Activated CD4-positive, alpha-beta T cell treated with anti-CD3 and anti-CD28 coated beads for 24 hours (primary cell): ENCODE measurements at regions not wholly inside any gene's neighbourhood (a gene's known extent, or its start where the extent isn't known, plus 50 kb on each side); places are given as distances from the start of the nearest gene placed in this dataset.

ENCODE experiments used
- DNase-seq, 2 donors: peaks; one replicate each; pipeline ENCODE4 v3.0.0-alpha.2; 2020; ENCODE audit warnings: low read depth in 2 of 2

DNA sequence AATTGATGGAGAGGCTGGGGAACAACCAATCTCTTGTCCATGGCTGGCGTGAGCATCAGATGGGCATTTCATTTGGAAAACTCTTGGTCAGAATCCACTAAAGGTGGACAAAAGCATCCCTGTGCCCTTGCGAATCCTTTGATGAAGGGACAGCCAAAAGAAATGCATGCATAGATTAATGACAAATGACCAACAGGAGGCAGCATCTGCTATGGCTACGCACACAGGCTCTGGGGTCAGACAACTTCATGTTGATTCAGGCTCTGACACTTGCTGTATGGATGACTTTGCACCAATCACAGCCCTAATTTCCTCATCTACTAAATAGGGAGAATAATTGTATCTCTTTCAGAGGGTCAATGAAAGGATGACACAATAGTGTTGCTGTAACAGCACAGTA is 117.5 kb downstream of the ASCL4 start:
- no peak for DNase-seq

DNA sequence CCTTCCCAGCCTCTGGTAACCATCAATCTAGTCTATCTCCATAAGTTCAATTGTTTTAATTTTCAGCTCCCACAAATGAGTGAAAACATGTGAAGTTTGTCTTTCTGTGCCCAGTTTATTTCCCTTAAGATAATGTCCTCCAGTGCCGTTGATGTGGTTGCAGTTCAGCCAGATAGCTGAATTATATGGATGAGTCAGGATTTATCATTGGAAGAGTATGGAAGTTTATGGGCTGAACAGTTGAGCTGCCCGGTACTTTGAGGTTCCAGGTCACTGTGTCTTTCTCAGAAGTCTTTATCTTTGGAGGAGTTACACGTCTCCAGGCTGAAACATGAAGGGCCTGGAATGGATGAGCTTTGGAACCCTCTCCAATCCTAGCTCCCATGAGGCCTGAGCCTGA is 120.1 kb downstream of the ASCL4 start:
- no peak for DNase-seq

DNA sequence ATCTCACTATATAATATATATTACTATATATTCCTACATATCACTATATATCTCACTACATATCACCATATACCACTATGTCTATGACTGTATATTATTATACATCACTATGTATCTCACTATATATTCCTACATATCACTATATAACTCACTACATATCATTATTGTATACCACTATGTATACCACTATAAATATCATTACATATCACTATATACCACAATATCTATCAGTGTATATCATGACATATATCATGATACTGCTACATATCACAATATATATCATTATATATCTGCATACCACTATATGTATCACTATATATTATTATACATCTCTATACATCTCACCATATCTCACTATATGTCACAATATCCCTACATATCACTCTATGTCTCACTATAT is 121.5 kb downstream of the ASCL4 start:
- no peak for DNase-seq

DNA sequence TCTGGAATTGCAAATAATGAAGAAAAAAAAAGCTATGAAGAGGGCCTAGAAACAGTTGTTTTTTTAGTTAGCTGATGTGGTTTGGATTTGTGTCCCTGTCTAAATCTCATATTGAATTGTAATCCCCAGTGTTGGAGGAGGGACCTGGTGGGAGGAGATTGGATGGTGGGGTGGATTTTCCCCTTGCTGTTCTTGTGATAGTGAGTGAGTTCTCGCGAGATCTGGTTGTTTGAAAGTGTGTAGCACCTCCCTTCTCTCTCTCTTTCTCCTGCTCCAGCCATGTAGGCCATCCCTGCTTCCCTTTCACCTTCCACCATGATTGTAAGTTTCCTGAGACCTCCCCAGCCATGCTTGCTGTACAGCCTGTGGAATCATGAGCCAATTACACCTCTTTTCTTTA is 126.1 kb downstream of the ASCL4 start:
- DNase-seq = no peak

DNA sequence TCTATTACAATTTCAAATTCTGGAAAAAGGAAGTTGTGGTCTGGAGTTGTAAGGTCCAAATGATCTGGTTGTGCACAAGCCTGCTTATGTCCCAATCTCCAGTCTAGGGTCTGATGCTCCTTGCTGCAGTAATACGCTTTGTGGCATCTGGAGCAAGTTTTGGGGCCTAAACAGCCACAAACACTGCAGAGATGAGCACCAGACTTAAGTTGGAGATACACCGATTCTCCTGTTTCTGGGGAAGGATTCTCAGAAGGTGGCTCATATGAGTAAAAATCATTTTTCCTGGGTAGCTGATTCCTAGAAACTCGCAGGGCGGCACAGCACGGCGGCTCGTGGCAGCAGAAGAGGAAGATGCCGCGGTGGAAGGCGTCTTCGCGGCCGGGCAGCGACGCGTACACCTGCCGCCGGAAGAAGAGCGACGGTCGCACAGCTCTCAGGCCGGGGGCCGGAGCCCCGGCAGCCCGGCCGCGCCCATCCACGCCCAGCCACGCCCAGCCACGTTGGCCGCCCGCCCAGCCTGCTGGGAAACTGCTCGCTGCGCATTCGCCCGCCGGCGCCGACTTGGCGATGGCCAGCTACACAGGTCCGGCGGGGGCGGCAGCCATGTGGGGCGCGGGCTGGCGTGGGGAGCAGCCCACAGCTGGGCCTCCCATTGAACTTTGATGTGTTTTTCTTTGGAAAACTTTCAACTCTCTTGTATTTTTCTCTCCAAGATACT is 129.0 kb downstream of the ASCL4 start:
- DNase-seq = peak in 1 of 2 donors; percentile 56

DNA sequence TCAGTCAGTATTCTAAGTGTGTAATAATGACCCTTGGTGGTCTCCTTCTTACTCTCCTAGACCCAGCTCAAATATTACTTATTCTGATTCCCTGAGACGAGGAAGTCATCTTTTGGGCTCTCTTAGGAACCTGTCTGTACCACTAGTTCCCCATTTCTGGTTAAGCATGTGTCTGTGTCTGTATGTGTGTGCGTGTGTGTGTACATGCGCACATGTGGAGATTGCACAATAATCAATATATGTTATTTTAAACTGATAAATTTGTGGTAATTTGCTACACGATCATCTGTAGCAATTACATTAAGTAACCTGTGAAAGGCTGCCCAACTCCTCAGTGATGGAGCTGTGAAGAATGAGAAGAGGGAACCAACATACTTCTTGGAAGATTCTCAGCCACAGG is 132.2 kb downstream of the ASCL4 start:
- no peak for DNase-seq

DNA sequence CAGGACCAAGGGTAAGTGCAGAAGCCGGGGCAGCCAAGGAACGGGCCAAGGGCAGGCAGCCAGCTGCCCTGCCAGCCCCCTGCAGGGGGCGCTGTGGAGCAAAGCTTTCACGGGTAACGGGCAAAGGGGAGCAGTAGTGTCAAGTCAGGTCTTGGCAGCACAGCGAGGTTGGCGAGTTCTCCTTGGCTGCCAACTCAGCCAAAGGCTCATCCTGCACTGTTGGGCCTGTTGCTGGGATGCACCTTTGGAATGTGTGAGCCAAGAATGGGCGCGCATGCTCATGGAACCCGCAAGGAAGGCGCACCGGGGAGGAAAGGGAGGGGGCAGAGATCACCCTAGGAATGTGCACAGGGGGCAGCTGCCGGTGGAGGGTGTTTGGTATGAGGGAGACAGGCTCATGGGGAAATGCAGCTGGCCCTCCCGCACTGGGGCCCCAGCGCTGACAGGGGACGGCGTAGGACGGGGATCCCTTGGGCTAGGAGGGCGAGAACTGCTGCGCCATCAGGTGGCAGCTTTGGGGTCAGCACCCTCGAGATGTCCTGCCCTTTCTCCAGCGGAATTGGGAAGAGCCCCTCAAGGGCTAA is 138.0 kb downstream of the ASCL4 start:
- peak; percentile 41 to 56 for DNase-seq

DNA sequence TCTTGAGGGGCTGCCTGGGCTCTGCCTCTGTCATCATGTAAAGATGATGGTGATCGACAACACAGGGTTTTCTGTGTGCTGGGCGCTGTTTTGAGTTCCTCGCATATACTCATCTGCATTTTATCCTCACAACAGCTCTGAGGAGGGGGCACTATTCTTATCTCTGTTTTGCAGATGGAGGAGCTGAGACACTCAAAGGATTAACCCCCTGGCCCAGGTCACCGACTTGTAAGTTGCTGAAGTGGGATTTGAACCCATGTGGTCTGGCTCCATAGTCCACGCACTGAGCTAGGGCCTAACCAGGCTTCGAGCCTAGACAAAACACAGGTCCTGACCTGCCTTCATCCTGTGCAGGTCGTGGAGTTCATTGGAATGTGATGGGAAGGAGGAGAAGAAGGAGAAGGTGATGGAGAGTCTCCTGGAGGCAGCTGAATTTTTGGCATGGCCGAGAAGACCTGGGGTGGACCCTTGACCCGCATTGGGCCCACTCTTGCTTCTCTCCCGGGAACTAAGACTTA is 140.0 kb downstream of the ASCL4 start:
- DNase-seq = no peak

DNA sequence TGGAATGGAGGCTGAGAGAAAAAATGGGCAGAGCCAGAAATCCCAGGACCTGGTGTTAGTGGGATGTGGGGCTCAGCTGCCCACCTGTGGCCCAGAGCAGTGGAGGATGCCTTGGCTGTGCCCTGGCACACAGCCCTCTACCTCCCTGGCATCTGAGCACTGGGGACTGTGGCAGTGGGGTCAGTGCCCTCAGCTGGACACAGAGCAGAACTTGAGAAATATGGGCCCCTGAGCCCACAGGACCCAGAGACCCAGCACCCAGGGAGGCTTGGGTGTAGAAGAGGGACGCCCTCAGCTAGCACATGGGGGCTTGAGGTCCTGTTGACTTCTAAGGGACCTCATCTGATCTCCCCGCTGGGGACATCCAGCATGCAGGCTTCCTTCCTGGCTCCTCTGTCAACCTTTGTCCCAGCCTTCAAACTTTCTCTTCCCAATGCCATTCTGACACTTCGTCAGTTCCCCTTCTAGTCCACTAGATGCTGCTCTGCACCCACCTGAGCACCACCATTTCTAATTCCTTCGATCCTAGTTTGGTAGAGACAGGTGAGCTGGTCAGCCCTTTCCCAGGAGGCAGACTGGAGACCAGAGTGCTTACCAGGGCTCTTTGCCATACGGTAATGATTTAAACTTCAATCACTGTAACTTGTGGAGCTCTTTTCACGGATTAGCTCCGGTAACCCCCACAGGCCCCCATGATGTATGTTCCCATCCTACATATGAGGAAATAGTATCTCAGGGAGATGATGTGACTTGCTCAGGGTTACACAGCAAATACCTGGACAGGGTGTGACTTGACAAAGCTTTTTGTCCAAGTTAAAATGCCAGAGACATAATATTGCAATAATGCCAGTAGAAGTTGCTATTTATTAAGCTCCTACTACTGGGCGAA is 143.7 kb downstream of the ASCL4 start:
- no peak for DNase-seq

DNA sequence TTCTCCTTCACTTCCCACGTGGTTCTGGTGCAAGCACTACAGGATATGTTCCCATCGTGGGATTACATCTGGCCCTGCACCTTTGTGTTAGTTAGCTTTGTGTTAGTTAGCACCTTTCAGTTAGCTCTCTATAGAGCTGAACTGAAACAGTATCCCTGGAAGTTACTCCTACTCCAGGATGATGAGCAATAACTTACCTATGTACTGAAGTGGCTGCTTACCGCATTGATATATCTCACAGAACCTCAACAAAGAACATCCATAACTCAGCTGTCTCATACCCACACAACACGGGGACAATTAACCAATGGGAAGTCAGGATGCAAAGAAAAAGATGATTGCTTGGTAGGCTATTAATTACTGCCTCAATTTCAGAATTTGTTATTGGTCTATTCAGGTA is 146.6 kb downstream of the ASCL4 start:
- no peak for DNase-seq

DNA sequence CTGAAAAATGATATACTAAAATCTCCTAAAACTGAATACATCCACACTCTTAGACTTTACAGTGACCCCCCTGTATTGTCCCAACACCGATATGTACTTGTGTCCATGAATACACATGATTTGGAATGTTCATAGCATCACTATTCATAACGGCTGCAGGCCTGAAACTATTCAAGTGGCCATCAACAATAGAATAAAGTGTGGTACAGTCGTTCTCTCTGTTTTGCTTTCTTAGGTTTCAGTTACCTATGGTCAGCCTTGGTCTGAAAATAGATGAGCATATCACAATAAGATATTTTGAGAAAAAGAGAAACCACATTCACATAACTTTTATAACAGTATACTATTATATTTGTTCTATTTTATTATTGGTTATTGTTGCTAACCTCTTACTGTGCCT is 150.6 kb downstream of the ASCL4 start:
- DNase-seq = no peak

DNA sequence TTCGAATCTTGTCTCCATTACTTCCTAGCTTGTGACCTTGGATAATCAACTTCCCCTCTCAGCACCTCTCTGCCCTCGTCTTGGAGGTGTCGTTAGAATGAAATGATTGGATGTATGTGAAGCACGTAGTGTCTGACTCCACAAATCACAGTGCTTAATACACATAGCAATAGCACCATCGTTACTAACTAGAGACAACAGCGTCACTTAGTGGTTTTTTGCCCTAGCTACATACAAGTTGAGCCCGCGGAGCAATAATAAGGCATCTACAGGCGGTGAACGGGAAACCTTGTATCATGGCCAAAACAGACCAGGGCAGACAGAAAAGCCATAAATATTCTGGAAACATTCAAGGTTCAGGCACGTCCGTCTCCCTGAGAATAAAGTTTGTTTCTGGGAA is 154.9 kb downstream of the ASCL4 start:
- DNase-seq = no peak

DNA sequence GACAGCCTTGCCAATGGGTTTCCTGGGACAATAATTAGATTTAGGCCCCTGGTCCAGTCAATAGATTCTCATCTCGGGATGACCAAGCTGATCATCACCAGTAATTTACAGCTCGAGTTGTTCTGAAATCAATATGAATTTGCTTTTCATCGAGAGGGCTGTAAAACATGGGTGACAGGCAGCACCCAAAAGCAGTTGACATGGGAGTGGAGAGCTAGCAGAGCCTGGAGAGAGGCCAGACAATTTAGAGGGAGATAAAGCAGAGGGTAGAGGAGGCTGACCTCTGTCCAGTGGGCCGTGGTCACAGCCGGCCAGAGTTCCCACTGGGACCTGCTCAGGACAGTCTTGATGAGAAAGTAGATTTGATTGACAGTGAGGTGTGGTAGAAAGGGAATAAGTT is 157.3 kb downstream of the ASCL4 start:
- DNase-seq = no peak

DNA sequence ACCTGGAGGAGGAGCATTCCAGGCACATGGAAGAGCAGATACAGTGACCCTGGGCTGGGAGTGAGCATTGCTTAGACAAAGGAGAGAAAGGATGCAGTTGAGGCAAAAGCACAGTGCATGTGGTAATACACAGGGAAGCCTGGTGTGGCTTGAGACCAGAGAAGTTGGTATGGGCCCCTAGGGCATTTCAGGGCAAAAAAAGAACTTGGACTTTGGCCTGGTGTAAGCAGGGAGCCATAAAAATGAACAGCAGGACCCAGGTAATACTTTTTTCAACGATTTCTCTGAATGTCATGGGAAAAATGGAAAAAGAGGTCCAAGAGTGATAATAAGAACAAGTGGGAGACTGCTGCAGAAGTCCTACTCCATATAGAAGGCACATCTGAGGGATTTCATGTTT is 163.9 kb downstream of the ASCL4 start:
- no peak for DNase-seq

DNA sequence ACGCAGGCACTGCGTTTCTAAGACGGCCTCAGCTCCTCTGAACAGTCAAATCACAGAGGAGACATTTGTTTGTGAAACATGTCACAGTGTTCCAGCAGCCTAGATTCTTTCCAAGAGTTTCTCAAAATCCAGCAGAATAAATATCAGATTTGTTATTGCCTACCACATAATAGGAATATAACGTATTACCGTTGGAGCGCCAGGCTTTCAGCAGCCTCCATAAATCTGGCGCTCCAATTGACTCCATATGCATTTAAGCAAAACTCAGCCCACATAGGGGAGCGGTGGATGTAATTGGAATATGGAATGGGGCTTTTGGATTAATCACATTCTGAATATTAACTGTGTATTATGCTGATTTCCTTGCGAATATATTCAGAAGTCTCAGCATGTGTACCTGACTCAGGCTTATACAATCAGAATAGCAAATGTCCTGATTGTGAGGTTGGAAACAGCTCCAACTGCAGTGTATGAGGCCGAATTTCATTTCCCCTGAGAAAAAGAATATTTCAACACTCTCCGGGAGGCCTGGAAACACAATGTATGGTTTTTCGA is 174.0 kb downstream of the ASCL4 start:
- DNase-seq = no peak

DNA sequence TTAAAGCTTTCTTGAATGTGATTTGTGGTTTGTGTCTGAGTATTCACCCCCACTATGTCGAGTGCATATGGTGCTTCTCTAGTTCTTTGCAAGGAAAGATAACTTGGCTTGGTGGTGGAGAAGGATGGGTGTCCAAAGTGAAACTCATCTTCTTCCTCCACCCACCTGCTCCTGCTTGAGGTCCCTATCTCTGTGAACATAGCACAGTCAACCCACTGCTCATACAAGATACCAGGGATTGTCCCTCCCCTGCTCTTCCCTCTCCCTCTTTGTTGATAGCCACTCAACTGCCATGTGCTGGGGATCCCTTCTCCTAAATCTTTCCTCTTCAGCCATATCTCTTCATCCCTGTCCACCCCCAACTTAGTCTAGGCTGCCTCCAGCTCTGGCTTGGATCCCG is 176.5 kb downstream of the ASCL4 start:
- DNase-seq = no peak

DNA sequence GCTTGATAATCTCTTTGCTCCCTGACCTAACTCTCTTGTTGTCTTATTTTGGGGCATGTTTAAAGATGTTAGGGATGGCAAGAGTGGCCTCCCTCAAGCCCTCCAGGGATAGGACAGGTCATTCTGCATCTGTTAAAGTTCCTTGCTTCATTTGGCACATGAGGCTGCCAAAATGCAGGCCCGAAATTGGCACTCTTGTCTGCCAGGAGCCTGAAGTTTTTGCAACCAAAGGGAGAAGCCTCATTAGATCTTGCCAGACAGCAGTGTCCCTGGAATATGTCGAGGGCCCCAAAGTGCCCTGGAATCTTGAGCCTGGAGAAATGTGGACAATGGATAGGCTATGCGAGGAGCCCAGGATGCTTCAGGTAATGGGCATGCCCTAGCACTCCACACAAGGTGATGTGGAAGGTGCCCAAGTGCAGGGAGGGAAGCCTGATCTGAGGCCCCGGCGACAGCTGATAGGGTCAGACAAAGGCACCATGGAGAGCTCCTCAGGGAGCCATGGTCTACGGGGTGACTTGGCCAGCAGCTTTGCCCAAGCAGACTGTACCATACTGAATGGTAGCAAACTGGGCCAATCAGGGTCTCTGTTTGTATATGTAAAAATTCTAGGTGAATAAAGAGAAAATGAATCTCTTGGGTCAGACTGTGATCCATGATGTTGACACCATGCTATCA is 173.0 kb upstream of the WSCD2 start:
- no peak for DNase-seq

DNA sequence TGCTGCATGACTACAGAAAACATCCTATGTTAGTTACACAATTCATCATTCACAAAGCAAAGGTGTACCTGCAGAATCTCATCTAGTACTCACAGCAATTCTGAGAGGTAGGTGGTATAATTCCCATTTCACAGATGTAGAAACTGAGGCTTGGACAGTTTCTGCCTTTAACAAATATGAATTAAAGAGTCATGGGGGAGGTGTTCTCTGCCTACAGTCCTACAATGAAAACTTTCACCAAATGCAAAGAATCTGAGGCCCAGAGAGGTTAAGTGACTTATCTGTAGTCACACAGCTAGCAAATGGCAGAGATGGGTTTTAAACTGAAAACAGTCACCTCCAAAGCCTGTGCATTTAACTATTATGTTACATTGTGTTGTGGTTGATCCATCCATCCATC is 171.6 kb upstream of the WSCD2 start:
- no peak for DNase-seq

DNA sequence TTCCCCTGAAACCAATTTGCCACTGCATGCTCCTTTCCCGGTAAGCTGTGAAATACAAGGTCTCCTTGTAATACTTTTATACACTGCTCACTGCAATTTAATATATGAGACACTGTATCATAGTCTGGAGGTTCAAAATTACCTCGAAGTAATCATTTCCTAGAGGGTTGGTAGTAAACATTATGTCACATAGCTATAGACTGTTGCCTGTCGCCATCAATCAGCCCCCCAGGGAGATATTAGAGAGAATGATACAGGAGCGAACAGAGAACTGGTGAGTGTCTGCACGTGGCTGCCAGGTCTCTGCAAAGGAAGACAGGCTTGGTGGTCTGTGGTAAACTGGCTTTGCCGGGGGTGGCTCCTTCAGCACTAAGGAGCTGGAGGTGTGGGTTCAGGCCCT is 165.5 kb upstream of the WSCD2 start:
- DNase-seq = no peak

DNA sequence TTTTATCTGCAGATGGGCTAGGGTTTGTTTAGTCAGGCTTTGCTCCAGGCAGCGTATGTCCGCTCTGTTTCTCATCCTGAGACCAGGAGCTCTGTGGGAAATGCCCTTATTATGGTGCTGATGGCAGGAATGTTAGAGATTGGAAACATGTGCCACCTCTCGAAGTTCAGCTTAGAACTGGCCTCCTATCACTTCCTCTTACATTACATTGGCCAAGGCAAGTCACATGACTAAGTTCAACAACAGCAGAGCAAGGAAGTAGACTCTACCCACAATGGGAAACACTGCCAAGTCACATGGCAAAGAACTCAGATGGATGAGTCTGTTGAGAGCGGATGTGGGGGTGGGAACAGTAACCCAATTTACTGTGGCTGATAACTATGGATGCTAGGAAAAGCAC is 161.9 kb upstream of the WSCD2 start:
- DNase-seq = no peak

DNA sequence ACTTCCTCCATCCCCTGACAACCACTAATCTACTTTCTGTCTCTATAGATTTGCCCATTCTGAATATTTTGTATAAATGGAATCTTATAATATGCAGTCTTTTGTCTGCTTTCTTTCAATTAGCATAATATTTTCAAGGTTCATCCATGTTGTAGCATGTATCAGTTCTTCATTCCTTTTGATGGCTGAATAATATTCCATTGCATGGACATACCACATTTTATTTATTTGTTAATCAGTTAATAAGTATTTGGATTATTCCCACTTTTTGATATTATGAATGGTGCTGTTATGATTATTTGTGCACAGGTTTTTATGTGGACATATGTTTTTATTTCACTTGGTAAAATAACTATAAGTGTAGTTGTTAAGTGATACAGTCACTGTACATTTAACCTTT is 155.1 kb upstream of the WSCD2 start:
- DNase-seq = no peak

DNA sequence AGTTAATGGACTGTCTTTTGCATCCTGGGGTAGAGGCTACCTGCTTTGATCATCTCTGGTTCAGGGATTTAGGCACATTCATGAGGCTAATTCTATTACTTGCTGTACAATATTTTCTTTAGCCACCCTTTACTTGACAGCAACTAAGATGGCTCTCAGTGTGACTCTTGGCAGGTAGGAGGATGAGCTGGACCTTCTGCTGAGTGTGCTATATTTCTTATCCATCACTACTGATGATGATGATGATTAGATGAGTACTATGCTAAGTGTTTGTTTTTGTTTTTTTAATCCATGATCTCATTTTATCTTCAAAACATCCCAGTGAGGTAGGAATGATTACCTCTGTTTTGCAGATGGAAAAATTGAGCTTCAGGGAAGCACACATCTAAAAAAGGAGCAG is 152.8 kb upstream of the WSCD2 start:
- no peak for DNase-seq
